NK-92 (cell line): ENCODE measurements at regions not wholly inside any gene's neighbourhood (a gene's known extent, or its start where the extent isn't known, plus 50 kb on each side); places are given as distances from the start of the nearest gene placed in this dataset.
"Not testable (repeated sequence)": the region's sequence is repeated elsewhere in the genome, so short reads cannot be mapped to it uniquely, and the experiment has no call there.

Source experiments
- DNase-seq: peaks from one replicate; lab custom pipeline; 2025; ENCODE audit not compliant: unreplicated experiment; lab: John Stamatoyannopoulos, UW

- no peak for DNase-seq
These were observed 1007.4 kb downstream of the GATA3 start for GRCh38 chr10:9061871-9062270.

GRCh38 chr10:9066152-9066551 lies 1011.7 kb downstream of the GATA3 start:
- no peak for DNase-seq

- no peak for DNase-seq
These were observed 1013.5 kb downstream of the GATA3 start for GRCh38 chr10:9068003-9068402.

GRCh38 chr10:9069136-9069535 lies 1014.6 kb downstream of the GATA3 start:
- DNase-seq: no peak

- DNase-seq: no peak
These were observed 1020.9 kb downstream of the GATA3 start for GRCh38 chr10:9075420-9075819.

- DNase-seq: no peak
These were observed 1021.6 kb downstream of the GATA3 start for GRCh38 chr10:9076066-9076465.

GRCh38 chr10:9081253-9081652 lies 1026.8 kb downstream of the GATA3 start:
- no peak for DNase-seq

- DNase-seq: no peak
These were observed 1027.5 kb downstream of the GATA3 start for GRCh38 chr10:9081961-9082360.

GRCh38 chr10:9091530-9092093 lies 1037.1 kb downstream of the GATA3 start:
- DNase-seq: no peak

GRCh38 chr10:9096288-9096687 lies 1041.8 kb downstream of the GATA3 start:
- no peak for DNase-seq

GRCh38 chr10:9097206-9097990 lies 1042.9 kb downstream of the GATA3 start:
- DNase-seq: no peak

- no peak for DNase-seq
These were observed 1043.5 kb downstream of the GATA3 start for GRCh38 chr10:9097991-9098306.

GRCh38 chr10:9102026-9102425 lies 1047.5 kb downstream of the GATA3 start:
- no peak for DNase-seq

GRCh38 chr10:9103301-9103700 lies 1048.8 kb downstream of the GATA3 start:
- no peak for DNase-seq

- DNase-seq: no peak
These were observed 1057.5 kb downstream of the GATA3 start for GRCh38 chr10:9111976-9112375.

- DNase-seq: no peak
These were observed 1072.2 kb downstream of the GATA3 start for GRCh38 chr10:9126728-9127127.

- no peak for DNase-seq
These were observed 1082.9 kb downstream of the GATA3 start for GRCh38 chr10:9137368-9137767.

GRCh38 chr10:9138829-9139228 lies 1084.3 kb downstream of the GATA3 start:
- not testable (repeated sequence) for DNase-seq

GRCh38 chr10:9140373-9140772 lies 1085.9 kb downstream of the GATA3 start:
- no peak for DNase-seq

- no peak for DNase-seq
These were observed 1093.0 kb downstream of the GATA3 start for GRCh38 chr10:9147475-9147874.

GRCh38 chr10:9149134-9149533 lies 1094.6 kb downstream of the GATA3 start:
- no peak for DNase-seq

- DNase-seq: not testable (repeated sequence)
These were observed 1098.6 kb downstream of the GATA3 start for GRCh38 chr10:9153057-9153456.

GRCh38 chr10:9157656-9158055 lies 1103.2 kb downstream of the GATA3 start:
- no peak for DNase-seq
